ENCODE measurements at regions not wholly inside any gene's neighbourhood (a gene's known extent, or its start where the extent isn't known, plus 50 kb on each side); places are given as distances from the start of the nearest gene placed in this dataset.

- in situ Hi-C loops (cut with HindIII; ENCODE audit: low pct_unique_long_range_greater_than_20kb, low sequenced_read_pairs) (no loop called here), intact Hi-C loops (cut with micrococcal nuclease; ENCODE audit: unreplicated experiment) (no loop called here)
- no peak overlapping the region for H3K4me3 ChIP-seq (ENCODE audit: low read depth in 2 of 2, low read length in 2 of 2)
- no TSS peak for BruUV-seq (replicated peaks)
- ChIA-PET POLR2A (no interaction called here), CTCF (no interaction called here)
- H3K27ac ChIP-seq (ENCODE audit: low read length): no peak overlapping the region
- no peaks in the 10 kb centered on the region for H3K36me3 ChIP-seq (ENCODE audit: control insufficient read depth, insufficient read depth, low read length)
- no peaks in the 10 kb centered on the region for H3K4me1 ChIP-seq (ENCODE audit: control insufficient read depth, insufficient read depth, low read length)
- DNase-seq (ENCODE audit: low read depth, low spot score): no peak
- no peak for TF ChIP-seq POLR2AphosphoS5 (IDR thresholded peaks at IDR 0.05; ENCODE audit: low read depth, low read length)
- no peak for TF ChIP-seq SIN3A (IDR thresholded peaks at IDR 0.05; ENCODE audit: borderline replicate concordance, insufficient read depth, low read depth, low read length)
- TF ChIP-seq CTCF (IDR thresholded peaks at IDR 0.05): no peak
- TF ChIP-seq TCF7L2 (IDR thresholded peaks at IDR 0.05; ENCODE audit: low read depth, low read length): no peak
- no peak for TF ChIP-seq REST (IDR thresholded peaks at IDR 0.05; ENCODE audit: insufficient read depth in 1 of 2, low read depth in 2 of 2, low read length in 1 of 2)
- H3K27me3 ChIP-seq (ENCODE audit: control insufficient read depth, insufficient read depth, low read length): no peaks in the 10 kb centered on the region
- no peak for ATAC-seq
- H3K9me3 ChIP-seq (ENCODE audit: control insufficient read depth, insufficient read depth, low read depth, low read length): no peaks in the 10 kb centered on the region
Observed at GRCh38 chr4:149928507-149928906, 112.9 kb upstream of the IQCM start.

- Histone ChIP-seq H3K4me1 (ENCODE audit: control insufficient read depth, insufficient read depth, low read length) (no peaks in the 10 kb centered on the region), H3K4me3 (ENCODE audit: low read depth in 2 of 2, low read length in 2 of 2) (no peak overlapping the region), H3K36me3 (ENCODE audit: control insufficient read depth, insufficient read depth, low read length) (no peaks in the 10 kb centered on the region), H3K27me3 (ENCODE audit: control insufficient read depth, insufficient read depth, low read length) (no peaks in the 10 kb centered on the region), H3K27ac (ENCODE audit: low read length) (no peak overlapping the region), H3K9me3 (ENCODE audit: control insufficient read depth, insufficient read depth, low read depth, low read length) (no peaks in the 10 kb centered on the region)
- POLR2A ChIA-PET: no interaction called here
- ATAC-seq (no peak), DNase-seq (ENCODE audit: low read depth, low spot score) (no peak)
- in situ Hi-C loops (cut with HindIII; ENCODE audit: low pct_unique_long_range_greater_than_20kb, low sequenced_read_pairs) (no loop called here), intact Hi-C loops (cut with micrococcal nuclease; ENCODE audit: unreplicated experiment) (no loop called here)
- TF ChIP-seq SIN3A (IDR thresholded peaks at IDR 0.05; ENCODE audit: borderline replicate concordance, insufficient read depth, low read depth, low read length) (no peak), TCF7L2 (IDR thresholded peaks at IDR 0.05; ENCODE audit: low read depth, low read length) (no peak)
- BruUV-seq (replicated peaks): no TSS peak
- CTCF ChIA-PET: no interaction called here
Observed at GRCh38 chr4:149931431-149931830, 115.8 kb upstream of the IQCM start.

GRCh38 chr4:149932188-149932587 is 116.5 kb upstream of the IQCM start:
- intact Hi-C loops (cut with micrococcal nuclease; ENCODE audit: unreplicated experiment): no loop called here
- BruUV-seq (replicated peaks): no TSS peak
- Histone ChIP-seq H3K4me3 (ENCODE audit: low read depth in 2 of 2, low read length in 2 of 2) (no peak overlapping the region), H3K4me1 (ENCODE audit: control insufficient read depth, insufficient read depth, low read length) (no peaks in the 10 kb centered on the region), H3K36me3 (ENCODE audit: control insufficient read depth, insufficient read depth, low read length) (no peaks in the 10 kb centered on the region), H3K9me3 (ENCODE audit: control insufficient read depth, insufficient read depth, low read depth, low read length) (no peaks in the 10 kb centered on the region), H3K27me3 (ENCODE audit: control insufficient read depth, insufficient read depth, low read length) (no peaks in the 10 kb centered on the region), H3K27ac (ENCODE audit: low read length) (no peak overlapping the region)
- in situ Hi-C loops (cut with HindIII; ENCODE audit: low pct_unique_long_range_greater_than_20kb, low sequenced_read_pairs): no loop called here
- POLR2A ChIA-PET: no interaction called here
- DNase-seq (ENCODE audit: low read depth, low spot score): no peak
- no peak for ATAC-seq
- TF ChIP-seq TCF7L2 (IDR thresholded peaks at IDR 0.05; ENCODE audit: low read depth, low read length) (no peak), CTCF (IDR thresholded peaks at IDR 0.05) (no peak), POLR2AphosphoS5 (IDR thresholded peaks at IDR 0.05; ENCODE audit: low read depth, low read length) (no peak), REST (IDR thresholded peaks at IDR 0.05; ENCODE audit: insufficient read depth in 1 of 2, low read depth in 2 of 2, low read length in 1 of 2) (no peak), SIN3A (IDR thresholded peaks at IDR 0.05; ENCODE audit: borderline replicate concordance, insufficient read depth, low read depth, low read length) (no peak)
- CTCF ChIA-PET: no interaction called here

Measured in Panc1 (cell line).